NCI-H1694 (cell line): ENCODE measurements at regions not wholly inside any gene's neighbourhood (a gene's known extent, or its start where the extent isn't known, plus 50 kb on each side); places are given as distances from the start of the nearest gene placed in this dataset.
A peak's percentile ranks its signal among the peaks of the same experiment; 100 is the strongest.

Source experiments
- DNase-seq: peaks from one replicate; lab custom pipeline; 2025; lab: John Stamatoyannopoulos, UW

DNA sequence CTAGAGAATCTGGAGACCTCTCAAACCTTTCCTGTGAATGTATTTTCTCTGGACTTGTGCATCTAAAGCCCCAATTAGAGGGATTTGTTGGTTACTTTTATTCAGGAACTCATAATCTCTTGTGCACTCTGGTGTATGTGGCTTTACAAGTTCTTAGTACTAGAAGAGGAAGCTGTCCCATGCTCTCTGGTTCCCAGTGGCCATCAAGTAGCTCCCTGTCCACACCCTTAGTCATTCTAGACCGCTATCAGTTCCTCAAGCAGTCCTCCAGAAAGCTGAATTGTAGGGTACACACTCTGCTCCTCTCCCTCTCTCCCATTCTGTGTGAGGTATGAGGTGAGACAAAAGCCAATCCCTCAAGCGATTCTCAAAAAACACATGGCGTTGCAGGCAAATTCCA is 470.3 kb downstream of the PTPRC start:
- DNase-seq = no peak

DNA sequence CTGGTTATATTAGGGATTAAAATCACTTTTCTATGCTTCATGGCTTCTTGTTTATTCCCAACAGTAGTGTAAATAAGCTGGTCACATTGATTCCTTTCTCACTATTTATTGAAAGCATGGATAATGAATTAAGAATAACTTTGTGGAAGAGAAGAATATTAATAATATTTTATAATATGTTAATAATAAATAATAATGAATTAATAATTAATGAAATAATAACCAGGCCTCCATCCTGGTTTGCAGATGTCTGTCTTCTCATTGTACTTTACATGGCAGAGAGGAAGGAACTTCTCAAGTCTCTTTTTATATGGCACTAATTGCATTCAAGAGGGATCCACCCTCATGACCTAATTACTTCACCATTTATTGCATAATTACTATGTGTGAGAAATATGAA is 473.5 kb downstream of the PTPRC start:
- DNase-seq = no peak

DNA sequence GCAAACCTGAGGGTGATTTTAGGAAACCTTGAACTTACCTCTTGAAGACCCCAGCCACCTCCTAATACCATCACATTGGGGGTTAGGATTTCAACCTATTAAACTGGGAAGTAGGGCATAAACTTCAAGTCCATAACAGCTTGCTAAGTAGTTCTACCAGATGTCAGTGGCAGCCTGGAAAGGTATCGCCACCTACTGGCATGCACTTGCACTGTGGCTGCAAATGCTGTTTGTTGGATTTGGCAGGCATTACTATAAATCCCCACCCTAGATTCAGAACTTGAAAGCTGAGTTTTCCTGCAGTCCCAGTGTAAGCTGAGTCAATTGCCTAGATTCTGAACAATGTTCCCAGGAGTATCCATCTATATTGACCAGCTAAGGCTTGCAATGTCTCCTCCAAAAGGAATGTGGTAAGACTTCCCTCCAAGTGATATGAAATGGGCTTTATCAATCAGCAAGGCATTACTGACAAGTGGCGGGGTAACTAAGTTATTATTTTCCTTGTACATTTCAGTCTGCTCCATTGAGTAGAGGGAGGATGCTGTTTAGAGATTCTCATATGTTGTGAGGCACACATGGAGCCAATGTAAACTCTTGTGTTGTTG is 474.5 kb downstream of the PTPRC start:
- peak; percentile 35 for DNase-seq

DNA sequence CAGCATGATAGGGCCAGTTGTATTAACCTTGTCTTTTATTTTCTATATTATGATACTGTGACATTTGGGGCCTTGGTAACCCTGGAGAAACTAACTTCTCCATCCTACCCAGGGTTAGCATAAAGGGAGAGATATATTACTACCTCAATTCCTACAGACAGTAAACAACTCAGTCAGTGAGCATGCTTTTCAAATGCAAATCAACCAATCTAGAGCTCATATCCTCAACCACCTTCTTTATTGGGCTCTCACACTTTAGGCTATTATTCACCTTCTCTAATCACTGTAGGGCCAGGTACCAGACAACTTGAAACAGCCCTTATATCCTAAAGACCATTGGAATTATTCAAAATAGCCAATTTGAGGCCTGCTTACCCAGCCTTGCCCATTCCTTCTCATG is 477.6 kb downstream of the PTPRC start:
- DNase-seq = no peak

DNA sequence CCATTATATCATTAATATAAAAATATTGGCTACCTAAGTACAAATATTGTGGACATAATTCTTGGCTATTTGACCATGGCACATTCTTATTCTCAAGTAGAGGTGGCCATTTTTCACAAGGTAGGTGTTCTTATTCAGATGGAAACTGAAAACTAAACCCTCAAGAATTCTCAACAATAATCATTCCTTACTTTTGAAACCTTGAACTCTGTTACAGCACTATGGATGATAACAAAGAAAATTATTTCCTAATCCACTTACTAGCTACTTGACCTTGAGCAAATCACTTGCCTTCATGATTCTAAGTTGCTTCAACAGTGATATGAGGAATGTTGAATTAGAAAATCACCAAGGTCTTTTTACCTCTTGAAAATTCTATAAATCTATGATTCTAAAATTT is 482.2 kb downstream of the PTPRC start:
- DNase-seq = no peak

DNA sequence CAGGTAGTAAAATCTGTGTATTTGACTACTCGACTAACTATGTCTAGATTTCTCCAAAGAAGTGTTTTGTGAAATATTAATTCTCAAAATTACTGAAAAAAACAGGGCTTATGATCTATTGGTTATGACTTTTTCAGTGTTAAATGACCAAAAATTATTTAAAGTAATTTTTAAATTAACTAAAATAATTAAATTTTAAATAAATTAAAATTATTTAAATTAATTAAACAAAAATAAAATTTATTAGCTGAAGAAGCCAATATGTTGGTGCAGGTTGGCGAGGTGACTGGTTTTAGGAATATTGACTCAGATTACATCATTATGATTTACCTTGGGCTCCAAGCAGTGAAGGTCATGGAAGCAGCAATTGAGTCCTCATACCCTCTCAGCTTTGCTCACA is 483.2 kb downstream of the PTPRC start:
- no peak for DNase-seq

DNA sequence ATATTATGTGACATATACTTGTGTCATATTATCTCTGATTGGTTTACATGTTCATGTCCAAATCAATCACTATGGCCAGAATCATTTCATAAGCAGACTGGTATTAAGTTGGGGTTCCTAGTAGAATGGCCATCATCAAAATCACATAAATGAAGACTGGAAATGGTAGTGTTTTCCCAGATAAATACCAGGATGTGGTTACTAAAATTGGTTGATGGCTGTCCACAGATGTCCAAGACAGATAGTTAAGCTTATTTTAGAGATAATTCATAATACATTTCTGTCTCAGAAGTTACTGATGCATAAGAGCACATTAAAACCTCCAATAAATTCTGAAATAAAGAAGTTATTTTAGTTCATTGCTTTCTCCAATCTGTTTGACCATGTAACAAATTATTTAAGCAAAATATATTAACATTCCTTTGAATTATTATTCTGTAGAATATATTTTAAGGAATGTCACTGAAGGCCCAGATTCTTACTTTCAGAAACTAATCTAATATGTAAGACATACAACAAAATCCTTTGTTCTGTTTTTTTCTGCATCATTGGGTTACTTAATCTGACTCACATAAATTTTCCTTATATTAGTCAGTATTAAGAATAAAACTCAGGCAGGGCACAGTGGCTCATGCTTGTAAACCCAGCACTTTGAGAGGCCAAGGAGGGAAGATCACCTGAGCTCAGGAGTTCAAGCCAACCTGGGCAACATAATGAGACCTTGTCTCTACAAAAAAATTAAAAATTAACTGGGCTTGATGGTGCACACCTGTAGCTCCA is 483.9 kb downstream of the PTPRC start:
- DNase-seq = no peak

DNA sequence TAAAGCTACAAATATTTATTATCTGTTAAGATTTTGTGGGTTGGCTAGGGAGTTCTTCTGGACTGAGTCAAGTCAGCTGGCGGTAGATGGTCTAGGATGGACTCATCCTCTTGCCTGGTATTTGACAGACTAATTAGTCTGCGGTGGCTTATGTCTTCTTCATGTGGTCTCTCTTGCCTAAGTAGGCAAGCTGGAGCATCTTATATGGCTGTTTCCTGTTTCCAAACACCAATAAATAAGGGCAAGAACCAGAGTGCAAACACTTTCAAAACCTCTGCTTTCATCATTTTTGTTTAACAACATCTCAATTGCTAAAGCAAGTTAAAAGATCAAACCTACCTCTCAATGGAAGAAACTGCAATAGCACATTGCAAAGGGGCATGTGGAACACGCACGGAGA is 484.8 kb downstream of the PTPRC start:
- no peak for DNase-seq

DNA sequence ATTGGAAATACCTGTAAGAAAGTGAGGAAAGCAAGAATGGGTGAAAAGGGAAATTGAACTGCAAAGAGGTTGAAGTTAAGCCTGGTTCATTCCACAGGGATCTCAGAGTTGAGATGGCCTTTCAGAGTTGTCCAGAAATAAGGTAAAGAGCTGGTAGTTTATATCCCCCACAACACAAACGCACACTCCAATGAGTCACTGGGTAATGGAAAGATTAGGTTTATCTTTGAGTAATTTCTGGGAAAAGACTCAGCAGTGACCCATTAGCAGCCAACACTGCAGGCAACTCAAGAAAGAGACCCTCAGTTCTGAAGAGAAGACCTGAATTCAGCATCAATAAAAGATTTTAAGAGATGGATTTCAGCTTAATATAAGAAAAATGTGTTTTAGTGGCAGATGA is 485.5 kb downstream of the PTPRC start:
- no peak for DNase-seq

DNA sequence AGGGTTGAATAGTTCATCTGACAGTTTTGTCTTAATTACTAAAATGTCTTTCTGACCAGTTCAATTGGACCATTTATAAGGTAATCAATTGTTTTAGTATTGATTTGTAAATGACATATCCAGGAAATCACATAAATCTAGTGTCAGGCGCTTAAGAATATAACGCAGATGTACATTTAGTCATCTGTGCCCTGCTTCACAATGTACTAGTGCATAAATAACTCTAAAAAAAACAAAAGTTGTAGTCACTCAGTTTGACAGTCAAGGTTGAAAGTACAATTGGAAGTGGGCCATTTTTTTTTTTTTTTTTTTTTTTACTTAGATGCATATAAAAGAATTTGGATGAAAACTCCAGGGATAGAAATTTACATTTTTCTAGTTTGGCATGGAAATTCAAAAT is 490.4 kb downstream of the PTPRC start:
- DNase-seq = no peak

DNA sequence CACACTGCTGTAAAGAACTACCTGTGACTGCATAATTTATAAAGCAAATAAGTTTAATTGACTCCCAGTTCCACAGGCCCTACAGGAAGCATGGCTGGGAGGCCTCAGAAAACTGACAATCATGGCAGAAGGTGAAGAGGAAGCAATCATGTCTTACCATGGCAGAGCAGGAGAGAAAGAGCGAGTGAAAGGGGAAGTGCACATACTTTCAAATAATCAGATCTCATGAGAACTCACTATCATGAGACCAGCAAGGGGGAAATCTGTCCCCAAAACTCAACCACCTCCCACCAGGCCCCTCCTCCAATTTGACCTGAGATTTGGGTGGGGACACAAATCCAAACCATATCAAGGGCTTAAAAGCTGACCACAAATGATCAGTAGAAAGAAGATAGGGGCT is 493.2 kb downstream of the PTPRC start:
- DNase-seq = no peak

DNA sequence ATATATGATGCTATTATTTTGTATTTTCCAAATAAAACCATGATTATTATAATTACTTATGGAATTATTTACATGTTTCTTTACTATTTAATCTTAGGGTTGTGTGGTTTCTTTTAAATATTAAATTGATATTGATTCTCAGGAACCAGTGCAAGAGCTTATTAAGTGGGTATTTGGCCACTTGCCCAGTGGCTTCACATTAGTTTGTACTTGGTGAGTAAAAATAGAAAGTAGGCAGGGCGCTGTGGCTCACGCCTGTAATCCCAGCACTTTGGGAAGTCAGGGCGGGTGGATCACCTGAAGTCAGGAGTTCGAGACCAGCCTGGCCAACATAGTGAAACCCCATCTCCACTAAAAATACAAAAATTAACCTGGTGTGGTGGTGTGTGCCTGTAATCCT is 497.1 kb downstream of the PTPRC start:
- DNase-seq = no peak

DNA sequence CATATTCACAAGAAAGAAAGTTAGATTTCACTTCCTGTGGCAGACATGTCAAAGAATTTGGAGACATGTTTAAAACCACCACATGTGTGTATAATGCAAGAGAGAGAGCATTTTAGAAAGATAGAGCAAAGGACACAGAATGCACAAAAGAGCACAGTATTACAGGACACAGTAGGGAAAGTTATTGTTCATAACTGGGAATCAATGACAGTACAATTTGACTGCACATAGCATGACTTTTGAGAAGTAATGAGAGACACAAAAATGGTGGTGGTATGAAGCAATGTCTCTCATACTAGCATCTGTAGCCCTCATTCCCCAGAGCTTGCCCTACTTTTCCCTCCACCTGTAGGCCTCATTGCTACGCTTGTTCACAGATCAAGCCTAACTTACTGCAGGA is 499.2 kb downstream of the PTPRC start:
- DNase-seq = no peak

DNA sequence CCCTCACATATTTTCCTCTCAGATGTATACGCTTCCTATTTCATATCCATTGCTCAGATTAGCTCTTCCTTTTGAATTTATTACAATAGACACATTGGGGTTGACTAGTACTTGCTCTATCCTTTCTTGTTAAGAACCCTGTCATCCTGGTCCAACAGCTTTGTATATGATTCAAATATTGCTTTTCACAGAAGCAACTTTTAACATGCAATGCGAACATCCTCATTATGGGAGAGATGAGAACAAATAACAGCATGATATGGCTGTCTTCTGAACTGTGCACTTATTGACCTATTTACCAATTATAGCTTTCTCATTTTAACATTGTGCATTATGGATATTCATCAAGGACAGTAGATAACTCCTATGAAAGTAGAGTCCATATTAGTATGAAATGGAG is 510.8 kb downstream of the PTPRC start:
- DNase-seq = no peak

DNA sequence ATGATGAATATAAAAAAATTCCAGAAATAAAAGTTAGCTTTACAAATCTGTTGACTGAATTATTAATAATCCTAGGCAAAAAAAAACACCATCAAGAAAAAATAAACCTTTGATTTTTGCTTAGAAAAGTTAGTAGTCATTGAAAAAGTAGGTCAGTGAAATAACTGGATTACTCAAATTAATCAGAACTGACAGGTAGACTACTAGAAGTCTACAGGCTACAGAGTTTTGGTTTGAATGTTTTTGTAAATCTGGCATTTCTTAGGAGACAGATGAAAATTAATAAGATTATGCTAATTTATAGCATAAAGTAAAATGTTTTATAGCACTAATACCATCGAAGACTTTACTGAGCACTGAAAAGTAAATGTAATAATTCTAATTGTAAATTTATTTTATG is 511.9 kb downstream of the PTPRC start:
- no peak for DNase-seq

DNA sequence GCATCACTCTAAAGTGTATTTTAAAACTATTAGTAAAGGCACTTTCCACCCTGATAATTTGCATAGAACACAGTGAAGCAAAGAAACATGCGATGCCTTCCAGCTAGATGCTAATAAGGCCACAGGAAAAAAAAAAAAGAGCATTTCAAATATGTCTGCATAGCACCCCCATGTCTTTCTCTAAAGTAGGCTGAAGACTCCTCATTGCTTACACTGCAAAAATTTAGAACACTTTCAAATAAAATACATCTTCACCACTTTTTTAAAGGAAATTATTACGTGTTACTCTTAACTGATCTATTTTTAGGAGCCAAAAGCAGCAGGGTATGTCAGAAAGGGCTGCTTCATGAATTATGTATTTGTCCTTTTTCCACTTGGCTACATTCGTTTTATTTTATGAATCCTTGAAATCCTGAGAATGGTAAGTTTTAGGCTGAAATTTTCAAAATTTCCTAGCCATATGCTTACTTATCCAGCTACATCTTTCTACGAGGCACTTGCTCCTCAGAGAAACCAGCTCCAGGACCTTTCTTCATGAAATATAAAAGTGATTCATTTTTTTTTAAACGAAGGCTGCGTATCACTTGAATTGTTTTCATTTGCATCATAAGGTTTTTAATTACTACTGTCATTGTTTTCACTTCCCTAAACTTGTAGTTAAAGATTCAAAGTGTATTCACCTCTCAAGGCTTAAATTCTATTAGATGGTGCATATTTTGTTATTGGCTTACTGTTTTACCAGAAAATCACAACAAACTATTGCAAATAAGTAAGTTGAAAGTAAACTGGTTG is 513.0 kb downstream of the PTPRC start:
- DNase-seq = no peak

DNA sequence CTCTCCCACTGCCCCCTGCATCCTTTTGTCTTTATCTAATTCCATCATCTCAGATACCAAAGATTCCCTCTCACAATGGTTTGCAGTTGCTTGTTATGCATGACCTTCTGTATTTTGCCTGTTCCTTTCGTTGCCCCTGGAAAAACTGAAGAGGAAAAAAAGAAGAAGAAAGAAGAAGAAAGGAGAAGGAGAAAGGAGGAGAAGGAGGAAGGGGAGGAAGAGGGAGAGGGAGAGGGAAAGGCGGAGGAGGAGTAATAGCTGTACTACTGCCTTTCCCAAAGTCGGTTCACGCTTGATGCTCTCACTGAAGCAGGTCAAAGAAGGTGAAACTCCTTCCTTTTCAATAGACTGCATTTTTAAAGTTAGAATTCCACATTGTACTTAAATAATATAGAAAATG is 513.8 kb downstream of the PTPRC start:
- no peak for DNase-seq

DNA sequence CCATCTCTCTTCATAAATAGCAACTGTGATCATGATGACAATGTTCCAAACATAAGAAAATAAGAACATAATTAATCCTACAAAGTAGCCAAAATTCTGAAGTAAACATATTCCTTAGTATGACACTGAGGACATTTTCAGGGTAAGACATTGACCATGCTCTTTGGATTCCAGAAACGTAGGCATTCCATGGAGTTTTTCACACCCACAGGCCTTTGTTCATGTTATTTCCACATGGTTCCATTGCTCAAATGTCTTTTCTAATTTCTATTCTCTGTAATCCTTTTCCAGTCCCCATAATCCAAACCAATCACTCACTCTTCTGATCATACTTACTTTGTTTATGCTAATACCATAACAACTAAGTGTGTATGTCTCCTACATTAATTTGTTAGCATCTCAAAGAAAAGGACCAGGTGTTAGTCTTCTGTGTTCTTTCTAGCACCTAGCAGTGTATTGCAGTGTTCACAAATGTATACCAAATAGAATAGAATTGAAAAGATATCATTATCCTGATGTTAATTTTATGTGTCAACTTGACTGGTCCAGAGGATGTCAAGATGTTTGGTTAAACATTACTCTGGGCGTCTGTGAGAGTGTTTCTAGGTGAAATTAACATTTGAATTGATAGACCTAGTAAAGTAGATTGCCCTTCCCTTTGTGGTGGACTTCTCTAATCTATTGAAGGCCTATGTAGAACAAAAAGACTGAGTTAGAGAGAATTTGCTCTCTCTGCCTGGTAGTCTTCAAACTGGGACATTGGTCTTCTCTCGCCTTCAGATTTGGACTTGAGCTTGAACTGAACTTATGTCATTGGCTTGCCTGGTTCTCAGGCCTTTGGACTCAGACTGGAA is 516.6 kb downstream of the PTPRC start:
- DNase-seq = no peak

DNA sequence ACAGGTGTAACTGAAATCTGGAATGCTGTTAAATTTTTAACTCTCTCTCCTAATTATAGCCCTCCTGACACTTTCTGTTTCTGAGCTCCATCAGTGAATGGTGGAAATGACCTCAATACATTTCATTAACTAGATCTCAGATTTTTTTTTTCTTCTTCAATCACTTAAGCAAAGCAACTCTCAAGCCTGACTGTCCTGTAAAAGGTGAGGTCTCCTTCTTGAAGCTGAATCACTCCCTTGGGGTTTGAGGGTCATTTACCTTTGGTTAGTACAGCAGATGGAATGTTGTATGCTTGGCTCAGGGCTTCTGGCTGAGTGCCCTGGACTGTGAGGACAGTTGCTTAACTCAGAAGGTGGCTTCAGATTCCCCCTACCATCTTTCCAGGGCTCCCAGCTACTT is 518.7 kb downstream of the PTPRC start:
- DNase-seq = no peak

DNA sequence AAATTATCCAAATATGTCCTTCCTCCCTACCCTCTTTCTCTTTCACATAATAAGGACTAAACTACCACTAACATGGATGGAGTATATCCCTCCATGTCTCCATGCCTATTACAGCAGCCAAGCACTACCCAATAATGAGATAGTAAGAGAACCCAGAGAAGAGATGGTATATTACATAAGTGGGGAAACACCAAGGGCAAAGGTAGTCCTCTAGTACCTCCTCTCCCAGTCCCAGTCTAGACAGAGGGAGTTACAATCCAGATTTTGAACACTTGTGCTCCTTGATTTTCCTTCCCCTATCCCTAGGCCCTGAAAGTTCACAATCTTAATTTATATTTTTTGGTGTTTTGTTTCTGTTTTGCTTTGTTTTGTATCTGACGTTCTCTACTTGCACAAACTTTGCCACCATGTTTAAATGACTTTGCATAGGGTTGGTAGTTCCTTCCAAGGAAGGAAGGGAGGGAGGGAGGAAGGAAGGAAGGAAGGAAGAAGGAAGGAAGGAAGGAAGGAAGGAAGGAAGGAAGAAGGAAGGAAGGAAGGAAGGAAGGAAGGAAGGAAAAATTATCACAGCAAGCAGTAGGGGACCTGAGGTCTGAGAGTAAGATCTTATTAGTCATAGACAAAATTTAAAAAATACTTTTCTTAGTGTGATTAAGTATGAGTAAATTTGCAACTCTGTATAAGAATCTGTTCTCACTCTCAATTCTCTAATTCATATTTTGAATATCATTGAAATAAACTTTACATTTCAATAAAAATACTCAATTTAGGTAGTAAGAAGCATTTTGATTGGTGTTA is 521.9 kb downstream of the PTPRC start:
- DNase-seq = no peak

DNA sequence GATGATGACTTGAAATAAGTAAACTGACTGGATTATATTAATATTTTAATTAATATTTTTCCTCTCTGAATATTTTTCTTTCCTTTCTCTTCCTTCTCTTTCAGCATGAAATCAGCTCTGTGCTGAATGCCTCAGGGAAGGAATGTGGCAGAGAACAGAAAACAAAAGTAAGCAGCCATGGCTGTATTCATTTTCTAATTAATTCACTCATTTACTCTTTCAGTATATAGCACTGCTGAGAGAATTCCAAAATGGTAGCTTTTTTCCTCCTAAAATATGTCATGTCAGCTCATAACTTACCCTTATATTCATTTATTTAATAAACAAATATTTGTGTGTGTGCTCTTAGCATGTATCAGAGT is 522.5 kb downstream of the PTPRC start:
- no peak for DNase-seq
